ENCODE measurements at regions not wholly inside any gene's neighbourhood (a gene's known extent, or its start where the extent isn't known, plus 50 kb on each side); places are given as distances from the start of the nearest gene placed in this dataset.
A peak's percentile ranks its signal among the peaks of the same experiment; 100 is the strongest.
"Not testable (repeated sequence)": the region's sequence is repeated elsewhere in the genome, so short reads cannot be mapped to it uniquely, and the experiment has no call there.

DNA sequence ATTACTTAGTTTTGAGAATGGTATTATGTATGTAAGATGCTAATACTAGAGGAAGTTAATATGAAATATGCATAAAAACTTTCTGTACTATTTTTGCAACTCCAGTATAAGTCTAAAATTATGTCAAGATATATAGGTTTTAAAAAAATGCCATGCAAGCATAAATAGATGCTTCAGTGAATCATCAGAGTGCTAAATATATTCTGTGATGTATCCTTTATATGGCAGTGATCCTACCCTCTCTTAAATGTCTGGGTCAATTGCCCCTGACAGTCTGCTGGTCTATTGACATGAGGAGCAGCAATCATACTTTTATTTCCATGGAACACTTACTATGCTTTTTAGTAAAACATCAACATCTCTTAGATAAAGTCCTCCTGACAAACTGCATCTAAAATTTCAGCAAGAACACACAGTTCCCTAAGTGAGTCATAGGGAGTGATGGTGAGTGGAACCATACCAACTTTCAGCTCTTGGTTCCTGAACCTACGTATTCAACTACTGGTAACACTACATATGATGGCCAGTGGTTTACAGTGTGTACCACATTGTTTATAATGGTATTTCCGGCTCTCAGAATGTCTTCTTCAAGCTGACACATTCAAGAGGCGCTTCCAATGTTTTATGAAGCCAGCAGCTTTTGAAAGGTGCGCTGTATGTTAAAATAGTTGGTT lies 928.7 kb upstream of the GJE1 start:
- Histone ChIP-seq H3K9me3 (no peaks in the 10 kb centered on the region), H3K4me1 (no peaks in the 10 kb centered on the region), H3K27me3 (no peaks in the 10 kb centered on the region), H3K4me3 (no peak overlapping the region), H3K36me3 (ENCODE audit: low read depth, missing control alignments) (no peaks in the 10 kb centered on the region), H3K27ac (no peak overlapping the region)
- TF ChIP-seq, protein P1, sequence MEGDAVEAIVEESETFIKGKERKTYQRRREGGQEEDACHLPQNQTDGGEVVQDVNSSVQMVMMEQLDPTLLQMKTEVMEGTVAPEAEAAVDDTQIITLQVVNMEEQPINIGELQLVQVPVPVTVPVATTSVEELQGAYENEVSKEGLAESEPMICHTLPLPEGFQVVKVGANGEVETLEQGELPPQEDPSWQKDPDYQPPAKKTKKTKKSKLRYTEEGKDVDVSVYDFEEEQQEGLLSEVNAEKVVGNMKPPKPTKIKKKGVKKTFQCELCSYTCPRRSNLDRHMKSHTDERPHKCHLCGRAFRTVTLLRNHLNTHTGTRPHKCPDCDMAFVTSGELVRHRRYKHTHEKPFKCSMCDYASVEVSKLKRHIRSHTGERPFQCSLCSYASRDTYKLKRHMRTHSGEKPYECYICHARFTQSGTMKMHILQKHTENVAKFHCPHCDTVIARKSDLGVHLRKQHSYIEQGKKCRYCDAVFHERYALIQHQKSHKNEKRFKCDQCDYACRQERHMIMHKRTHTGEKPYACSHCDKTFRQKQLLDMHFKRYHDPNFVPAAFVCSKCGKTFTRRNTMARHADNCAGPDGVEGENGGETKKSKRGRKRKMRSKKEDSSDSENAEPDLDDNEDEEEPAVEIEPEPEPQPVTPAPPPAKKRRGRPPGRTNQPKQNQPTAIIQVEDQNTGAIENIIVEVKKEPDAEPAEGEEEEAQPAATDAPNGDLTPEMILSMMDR (IDR thresholded peaks at IDR 0.05), result no peak
- no peak for TF ChIP-seq POLR2A (IDR thresholded peaks at IDR 0.05)
- 84 to 87% methylated on average over 4 of the region's 4 CpGs for WGBS, 2 donors
- intact Hi-C loops (cut with DNase I; ENCODE audit: low total_unique reads), result no loop called here
- DNase-seq, result no peak

DNA sequence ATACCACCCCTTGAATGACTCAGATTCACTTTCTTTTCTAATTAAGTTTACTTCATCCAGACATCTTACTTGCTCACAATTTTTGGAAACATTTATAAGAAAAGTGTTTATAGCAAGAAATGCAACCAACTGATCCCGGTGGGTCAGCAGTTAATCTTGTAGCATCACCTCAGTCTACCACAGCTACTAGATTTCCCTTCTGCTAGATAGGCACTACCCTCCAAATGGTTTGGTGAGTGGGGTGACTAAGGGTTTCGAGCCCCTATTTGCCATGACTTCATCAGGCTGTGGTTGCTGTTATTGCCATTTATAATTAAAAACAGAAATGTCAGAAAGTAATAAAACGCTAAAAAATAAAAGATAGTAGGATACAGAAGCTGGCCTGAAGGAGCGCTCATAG lies 930.1 kb upstream of the GJE1 start:
- DNase-seq, result no peak
- Histone ChIP-seq H3K36me3 (ENCODE audit: low read depth, missing control alignments) (no peaks in the 10 kb centered on the region), H3K27ac (no peak overlapping the region), H3K9me3 (no peaks in the 10 kb centered on the region), H3K27me3 (no peaks in the 10 kb centered on the region), H3K4me3 (no peak overlapping the region), H3K4me1 (no peaks in the 10 kb centered on the region)
- intact Hi-C loops (cut with DNase I; ENCODE audit: low total_unique reads), result no loop called here
- WGBS, 2 donors, result 89 to 92% methylated on average over 4 of the region's 4 CpGs
- TF ChIP-seq, protein P1 (IDR thresholded peaks at IDR 0.05), result no peak
- no peak for TF ChIP-seq POLR2A (IDR thresholded peaks at IDR 0.05)

DNA sequence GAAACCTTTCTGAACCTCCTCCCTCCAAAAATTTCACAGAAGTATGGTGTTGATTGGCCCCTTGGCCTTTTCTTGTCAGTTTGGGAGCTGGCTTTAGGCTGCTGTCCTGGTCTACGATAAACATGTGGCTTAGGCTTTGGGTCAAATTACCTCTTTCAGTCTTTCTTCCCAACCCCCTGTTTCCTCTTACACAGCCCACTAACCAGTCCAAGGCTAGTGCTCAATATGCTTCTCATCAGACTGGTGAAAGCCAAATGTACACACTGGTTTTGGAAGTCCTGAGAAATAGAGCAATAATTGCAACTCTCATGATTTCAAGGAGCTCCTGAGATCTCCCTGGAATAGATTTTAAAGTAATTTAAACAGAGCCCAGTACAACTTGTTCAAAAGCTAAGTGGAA lies 933.7 kb upstream of the GJE1 start:
- Histone ChIP-seq H3K27me3 (no peaks in the 10 kb centered on the region), H3K9me3 (no peaks in the 10 kb centered on the region), H3K36me3 (ENCODE audit: low read depth, missing control alignments) (no peaks in the 10 kb centered on the region), H3K4me1 (no peaks in the 10 kb centered on the region), H3K4me3 (no peak overlapping the region), H3K27ac (peak overlapping the region in 1 of 2 donors; percentile 49)
- intact Hi-C loops (cut with DNase I; ENCODE audit: low total_unique reads), result no loop called here
- no peak for DNase-seq
- WGBS, 2 donors, result 32 to 34% methylated on average over 1 of the region's 1 CpG
- TF ChIP-seq, protein P1 (IDR thresholded peaks at IDR 0.05), result no peak
- TF ChIP-seq POLR2A (IDR thresholded peaks at IDR 0.05), result no peak

DNA sequence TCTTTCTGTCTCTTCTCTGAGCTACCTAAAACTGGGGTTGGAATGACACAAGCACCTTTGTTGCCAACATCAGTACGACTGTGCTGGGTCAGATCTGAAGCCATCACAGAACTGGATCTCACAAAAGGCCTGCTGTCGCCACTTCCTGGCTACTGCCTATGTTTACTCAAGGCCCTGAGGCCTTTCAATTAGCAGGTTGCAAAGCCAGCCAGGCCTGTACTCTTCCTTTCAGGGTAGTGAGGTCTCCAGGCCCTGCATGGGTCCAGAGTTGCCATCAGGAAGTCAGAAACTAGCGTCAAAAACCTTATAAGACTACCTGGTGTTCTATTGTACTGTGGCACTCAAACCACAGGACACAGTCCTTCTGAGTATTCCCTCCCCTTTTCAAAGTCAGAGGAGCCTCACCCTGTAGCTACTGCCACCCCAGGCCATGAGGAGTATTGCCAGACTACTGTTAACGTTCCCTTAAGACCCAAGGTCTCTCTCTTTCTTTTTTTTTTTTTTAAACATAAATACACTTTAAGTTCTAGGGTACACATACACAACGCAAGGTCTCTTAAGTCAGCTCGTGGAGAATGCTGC lies 937.4 kb upstream of the GJE1 start:
- no peaks in the 10 kb centered on the region for H3K36me3 ChIP-seq (ENCODE audit: low read depth, missing control alignments)
- H3K4me3 ChIP-seq, result no peak overlapping the region
- no peaks in the 10 kb centered on the region for H3K27me3 ChIP-seq
- TF ChIP-seq, protein P1 (IDR thresholded peaks at IDR 0.05), result no peak
- no peaks in the 10 kb centered on the region for H3K9me3 ChIP-seq
- DNase-seq, result no peak
- H3K27ac ChIP-seq, result no peak overlapping the region
- WGBS, 2 donors, result 88 to 91% methylated on average over 6 of the region's 6 CpGs
- intact Hi-C loops (cut with DNase I; ENCODE audit: low total_unique reads), result no loop called here
- H3K4me1 ChIP-seq, result no peaks in the 10 kb centered on the region

DNA sequence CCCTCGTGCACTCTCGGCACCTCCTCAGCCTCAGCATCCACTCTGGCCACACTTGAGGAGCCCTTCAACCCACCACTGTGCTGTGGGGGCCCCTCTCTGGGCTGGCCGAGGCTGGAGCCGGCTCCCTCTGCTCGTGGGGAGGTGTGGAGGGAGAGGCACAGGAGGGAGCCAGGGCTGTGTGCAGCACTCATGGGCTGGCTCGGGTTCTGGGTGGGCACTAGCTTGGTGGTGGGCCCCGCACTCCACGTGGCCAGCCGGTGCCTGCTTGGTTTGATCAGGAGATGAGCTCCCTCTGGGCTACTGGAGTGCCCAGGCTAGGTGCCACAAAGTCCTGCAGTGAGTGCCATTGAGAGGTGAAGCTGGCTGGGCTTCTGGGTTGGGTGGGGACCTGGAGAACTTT lies 949.4 kb upstream of the GJE1 start:
- WGBS, 2 donors, result 81 to 100% methylated on average over 1 to 8 of the region's 9 CpGs
- Histone ChIP-seq H3K4me3 (no peak overlapping the region), H3K36me3 (ENCODE audit: low read depth, missing control alignments) (no peaks in the 10 kb centered on the region), H3K4me1 (no peaks in the 10 kb centered on the region), H3K27me3 (no peaks in the 10 kb centered on the region), H3K27ac (no peak overlapping the region), H3K9me3 (no peaks in the 10 kb centered on the region)
- TF ChIP-seq POLR2A (IDR thresholded peaks at IDR 0.05), result no peak
- TF ChIP-seq, protein P1 (IDR thresholded peaks at IDR 0.05), result no peak
- DNase-seq, result no peak
- intact Hi-C loops (cut with DNase I; ENCODE audit: low total_unique reads), result no loop called here

DNA sequence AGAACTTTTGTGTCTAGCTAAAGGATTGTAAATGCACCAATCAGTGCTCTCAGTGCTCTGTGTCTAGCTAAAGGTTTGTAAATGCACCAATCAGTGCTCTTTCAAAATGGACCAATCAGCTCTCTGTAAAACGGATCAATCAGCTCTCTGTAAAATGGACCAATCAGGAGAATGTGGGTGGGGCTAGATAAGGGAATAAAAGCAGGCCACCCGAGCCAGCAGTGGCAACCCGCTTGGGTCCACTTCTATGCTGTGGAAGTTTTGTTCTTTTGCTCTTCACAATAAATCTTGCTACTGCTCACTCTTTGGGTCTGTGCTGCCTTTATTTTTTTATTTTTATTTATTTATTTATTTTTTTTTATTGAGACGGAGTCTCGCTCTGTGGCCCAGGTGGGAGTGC lies 957.3 kb upstream of the GJE1 start:
- H3K4me1 ChIP-seq; H3K9me3 ChIP-seq; H3K36me3 ChIP-seq (ENCODE audit: low read depth, missing control alignments); H3K27ac ChIP-seq; H3K4me3 ChIP-seq; intact Hi-C loops (cut with DNase I; ENCODE audit: low total_unique reads); DNase-seq; H3K27me3 ChIP-seq: not testable (repeated sequence)
- 91% methylated on average over 5 of the region's 5 CpGs for WGBS, 2 donors
